LHCN-M2 (cell line): ENCODE measurements at regions not wholly inside any gene's neighbourhood (a gene's known extent, or its start where the extent isn't known, plus 50 kb on each side); places are given as distances from the start of the nearest gene placed in this dataset.

Experiments used
- DNase-seq: peaks from one replicate; pipeline ENCODE4 v3.0.0-alpha.2; 2012; ENCODE audit warnings: low read depth

GRCh38 chr1:53378061-53378460 is 50.2 kb upstream of the LRP8 start:
- no peak for DNase-seq

GRCh38 chr1:53378932-53379661 is 51.2 kb upstream of the LRP8 start:
- no peak for DNase-seq

- DNase-seq: peak; percentile 12
These were observed 51.8 kb upstream of the LRP8 start for GRCh38 chr1:53379662-53380002.

- DNase-seq: no peak
These were observed 52.4 kb upstream of the LRP8 start for GRCh38 chr1:53380296-53380695.

- peak; percentile 61 for DNase-seq
These were observed 54.0 kb upstream of the LRP8 start for GRCh38 chr1:53381790-53382401.

GRCh38 chr1:53383136-53383870 is 55.4 kb upstream of the LRP8 start:
- no peak for DNase-seq

- DNase-seq: no peak
These were observed 56.9 kb upstream of the LRP8 start for GRCh38 chr1:53384796-53385195.

GRCh38 chr1:53385276-53386225 is 57.7 kb upstream of the LRP8 start:
- no peak for DNase-seq

- DNase-seq: no peak
These were observed 61.1 kb upstream of the LRP8 start for GRCh38 chr1:53388963-53389362.

- no peak for DNase-seq
These were observed 62.4 kb upstream of the LRP8 start for GRCh38 chr1:53390261-53390660.

- no peak for DNase-seq
These were observed 62.9 kb upstream of the LRP8 start for GRCh38 chr1:53390736-53391135.

GRCh38 chr1:53391296-53391695 is 63.4 kb upstream of the LRP8 start:
- DNase-seq: no peak

GRCh38 chr1:53391982-53392381 is 64.1 kb upstream of the LRP8 start:
- DNase-seq: no peak

- no peak for DNase-seq
These were observed 64.6 kb upstream of the LRP8 start for GRCh38 chr1:53392460-53392859.

GRCh38 chr1:53393325-53393792 is 65.5 kb upstream of the LRP8 start:
- DNase-seq: peak; percentile 71

GRCh38 chr1:53394306-53394705 is 64.9 kb upstream of the DMRTB1 start:
- DNase-seq: no peak

- DNase-seq: no peak
These were observed 63.5 kb upstream of the DMRTB1 start for GRCh38 chr1:53395671-53396215.

- DNase-seq: no peak
These were observed 62.5 kb upstream of the DMRTB1 start for GRCh38 chr1:53396573-53397268.

GRCh38 chr1:53398091-53398490 is 61.1 kb upstream of the DMRTB1 start:
- peak; percentile 27 for DNase-seq

GRCh38 chr1:53398576-53399365 is 60.4 kb upstream of the DMRTB1 start:
- DNase-seq: no peak
